ENCODE measurements at regions not wholly inside any gene's neighbourhood (a gene's known extent, or its start where the extent isn't known, plus 50 kb on each side); places are given as distances from the start of the nearest gene placed in this dataset.

- Histone ChIP-seq H4K20me1 (replicated peaks; ENCODE audit: control insufficient read depth, extremely low read depth, insufficient read depth, low read length) (no peaks in the 10 kb centered on the region), H3K9me1 (replicated peaks; ENCODE audit: control insufficient read depth, extremely low read depth, insufficient read depth, low read length) (no peaks in the 10 kb centered on the region), H3K27me3 (ENCODE audit: control insufficient read depth in 2 of 2, insufficient read depth in 2 of 2, low read length in 2 of 2) (peaks cover 24 to 25% of the 10 kb centered on the region in 2 experiments), H3K4me2 (ENCODE audit: insufficient read depth, low read length) (no peak overlapping the region), H2AFZ (ENCODE audit: low read depth, low read length) (no peak overlapping the region), H3K9me3 (replicated peaks; ENCODE audit: control insufficient read depth, insufficient read depth, low read length) (no peaks in the 10 kb centered on the region), H3K27ac (ENCODE audit: insufficient read depth, low read depth, low read length) (no peak overlapping the region), H3K36me3 (ENCODE audit: control insufficient read depth in 2 of 2, extremely low read depth in 1 of 2, insufficient read depth in 2 of 2, low read length in 2 of 2) (no peaks in the 10 kb centered on the region), H3K4me1 (ENCODE audit: control insufficient read depth, extremely low read depth, insufficient read depth, low read length) (peaks cover 2% of the 10 kb centered on the region), H3K4me3 (replicated peaks in 1 of 3; ENCODE audit: insufficient read depth in 1 of 3, low read depth in 1 of 3, low read length in 3 of 3) (no peak overlapping the region), H3K9ac (replicated peaks; ENCODE audit: extremely low read depth, insufficient read depth, low read length) (no peak overlapping the region), H3K79me2 (ENCODE audit: control insufficient read depth, insufficient read depth, low read length) (no peaks in the 10 kb centered on the region)
- dilution Hi-C loops (cut with MboI; ENCODE audit: extremely low pct_ligation_motif_present, low sequenced_read_pairs), result no loop called here
- FAIRE-seq (no peak), DNase-seq (ENCODE audit: low read depth, low spot score) (no peak)
- no TSS peak for BruUV-seq (replicated peaks)
- POLR2A ChIA-PET, result no interaction called here
- CTCF ChIA-PET, result interaction anchor here (1.0 kb wide), 1 partner anchor 52 kb away, joined by 3 read pairs; no protein-coding TSS in a partner anchor
- no peak for TF ChIP-seq FOS (IDR thresholded peaks at IDR 0.05; ENCODE audit: borderline replicate concordance, insufficient read depth, low read length)
- TF ChIP-seq CTCF (IDR thresholded peaks at IDR 0.05; ENCODE audit: extremely low read depth in 1 of 2, insufficient read depth in 1 of 2, low read depth in 1 of 2, low read length in 2 of 2), result no peak
- TF ChIP-seq MYC (IDR thresholded peaks at IDR 0.05; ENCODE audit: low read depth, low read length), result no peak
- TF ChIP-seq JUN (IDR thresholded peaks at IDR 0.05; ENCODE audit: borderline replicate concordance, insufficient read depth, insufficient read length, low read depth), result no peak
- no peak for TF ChIP-seq GATA2 (IDR thresholded peaks at IDR 0.05; ENCODE audit: insufficient read depth, insufficient read length, low read depth, low read length)
- TF ChIP-seq POLR2AphosphoS5 (IDR thresholded peaks at IDR 0.05; ENCODE audit: insufficient read depth, low read depth, low read length), result no peak
- TF ChIP-seq, protein P1, sequence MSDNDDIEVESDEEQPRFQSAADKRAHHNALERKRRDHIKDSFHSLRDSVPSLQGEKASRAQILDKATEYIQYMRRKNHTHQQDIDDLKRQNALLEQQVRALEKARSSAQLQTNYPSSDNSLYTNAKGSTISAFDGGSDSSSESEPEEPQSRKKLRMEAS (IDR thresholded peaks at IDR 0.05; ENCODE audit: insufficient read depth, insufficient read length), result no peak
- TF ChIP-seq EZH2 (IDR thresholded peaks at IDR 0.05; ENCODE audit: borderline replicate concordance, low read depth, low read length, severe bottlenecking), result no peak
- TF ChIP-seq POLR2A (IDR thresholded peaks at IDR 0.05; ENCODE audit: low read depth, low read length), result no peak
- intact Hi-C loops (cut with micrococcal nuclease), result no loop called here
Observed at GRCh38 chr7:25944777-25945515, 207.1 kb upstream of the NFE2L3 start.
